GM18526 (cell line): ENCODE measurements at regions not wholly inside any gene's neighbourhood (a gene's known extent, or its start where the extent isn't known, plus 50 kb on each side); places are given as distances from the start of the nearest gene placed in this dataset.

Source experiments
- POLR2A ChIP-seq: IDR thresholded peaks from 3 replicates; pipeline ENCODE4 v1.6.1; 2011; ENCODE audit not compliant: insufficient read length; ENCODE audit errors: extremely low read depth

DNA sequence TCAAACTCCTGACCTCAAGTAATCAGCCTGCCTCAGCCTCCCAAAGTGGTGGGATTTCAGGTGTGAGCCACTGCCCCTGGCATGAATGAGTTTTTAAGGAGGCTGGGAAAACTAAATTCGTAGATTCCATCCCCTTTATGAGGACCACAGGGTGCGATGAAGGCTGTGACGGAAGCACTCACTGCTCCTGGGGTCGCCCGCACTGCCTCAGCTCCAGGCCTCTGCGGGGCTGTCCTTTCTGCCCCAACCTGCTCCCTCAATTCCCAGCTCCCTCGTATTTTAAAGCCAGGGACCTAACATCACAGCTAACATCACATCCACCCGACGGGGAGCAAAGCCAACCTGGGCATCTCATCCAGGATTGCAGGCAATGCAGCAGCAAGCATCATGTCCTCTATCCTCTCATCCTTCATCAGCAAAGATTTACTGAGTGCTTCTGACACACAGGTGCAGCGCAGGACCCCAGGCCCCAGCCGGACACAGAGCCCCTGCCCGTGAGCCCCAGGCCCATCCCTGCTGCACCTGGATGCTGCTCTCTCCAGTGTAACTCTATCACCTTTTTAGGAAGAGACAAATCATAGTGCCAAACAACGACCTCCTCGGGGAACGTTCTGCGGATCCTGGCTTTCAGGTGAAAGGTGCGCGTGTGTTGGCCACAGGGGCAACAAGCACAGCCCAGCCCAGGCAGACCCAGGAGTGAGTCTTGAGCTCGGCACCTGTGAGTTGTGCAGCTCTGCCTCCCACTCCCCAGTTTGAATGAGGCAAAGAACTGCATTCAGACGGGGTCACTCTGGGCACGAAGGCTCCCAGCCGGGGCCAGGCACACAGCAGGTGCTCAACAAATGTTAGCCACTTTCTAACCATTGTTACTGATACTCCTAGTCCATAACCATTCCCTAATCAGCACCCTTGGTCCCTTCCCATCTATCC lies 134.3 kb downstream of the CRYBB2 start:
- no peak for TF ChIP-seq POLR2A

DNA sequence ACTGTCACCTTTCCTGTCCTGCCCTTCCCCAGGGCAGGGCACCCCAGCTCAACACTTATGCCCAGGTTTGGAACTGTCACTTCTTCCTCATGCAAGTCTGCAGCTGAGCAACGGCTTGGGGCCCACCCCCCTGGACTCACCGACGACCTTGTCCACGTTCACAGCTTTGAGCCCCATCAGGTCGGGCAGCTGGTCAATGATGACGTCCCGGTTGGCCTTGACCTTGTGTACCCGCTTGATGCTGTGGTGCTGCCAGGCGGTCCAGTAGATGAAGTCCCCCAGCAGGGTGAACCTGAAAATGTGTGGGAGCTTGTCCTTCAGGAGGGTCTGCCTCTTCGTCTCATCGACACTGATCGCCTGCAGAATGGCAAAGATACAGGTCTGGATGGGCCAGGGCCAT lies 135.0 kb downstream of the CRYBB2 start:
- TF ChIP-seq POLR2A: no peak

DNA sequence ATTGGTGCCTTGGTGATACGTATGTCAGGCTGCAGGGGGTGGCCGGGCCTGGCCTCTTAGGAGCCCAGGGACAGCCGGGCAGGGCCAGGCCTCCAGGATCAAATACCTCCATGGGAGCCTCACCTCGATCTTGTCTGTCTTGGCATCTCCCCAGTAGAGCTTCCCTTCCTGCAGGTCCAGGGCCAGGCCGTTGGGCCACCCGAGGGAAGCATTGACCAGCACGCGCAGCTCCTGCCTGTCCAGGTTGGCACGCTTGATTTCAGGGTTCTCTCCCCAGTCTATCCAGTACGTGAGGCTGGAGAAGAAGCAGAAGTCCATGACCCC lies 137.7 kb downstream of the CRYBB2 start:
- no peak for TF ChIP-seq POLR2A

DNA sequence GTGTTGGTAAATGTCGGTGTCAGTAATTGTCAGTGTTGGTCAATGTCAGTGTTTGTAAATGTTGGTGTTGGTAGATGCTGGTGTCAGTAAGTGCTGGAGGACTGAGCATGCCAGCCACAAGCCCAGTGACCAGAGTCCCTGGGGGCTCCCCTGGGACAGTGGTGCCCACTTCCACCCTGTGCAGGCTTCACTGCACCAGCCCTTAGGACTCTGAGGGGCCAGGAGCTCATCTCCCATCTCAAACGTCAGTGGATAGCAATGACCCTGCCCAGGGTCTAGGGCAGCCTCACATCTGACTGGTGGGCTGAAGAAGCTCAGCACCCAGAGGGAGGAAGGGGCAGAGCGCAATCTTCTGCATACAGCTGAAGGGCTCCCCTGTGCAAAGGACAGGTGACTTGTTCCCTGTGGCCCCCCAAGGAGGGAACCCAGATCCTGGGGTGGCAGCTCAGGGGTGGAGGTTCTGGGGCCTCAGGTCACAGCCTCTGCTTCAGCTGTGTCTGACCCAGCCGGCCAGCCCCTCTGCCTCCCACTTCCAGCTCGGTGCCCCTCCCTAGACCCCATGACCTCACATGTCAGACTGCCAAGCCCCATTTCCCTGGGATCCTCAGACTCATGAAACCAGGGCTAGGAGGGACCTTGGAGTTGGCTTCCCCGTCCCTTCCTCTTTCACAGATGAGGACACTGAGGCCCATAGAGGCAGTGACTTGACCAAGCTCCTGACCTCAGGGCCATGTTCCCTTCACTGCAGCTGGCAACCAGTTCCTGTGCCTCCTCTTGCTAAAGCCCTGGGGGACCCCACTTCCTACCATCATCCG lies 138.4 kb downstream of the CRYBB2 start:
- TF ChIP-seq POLR2A: no peak

DNA sequence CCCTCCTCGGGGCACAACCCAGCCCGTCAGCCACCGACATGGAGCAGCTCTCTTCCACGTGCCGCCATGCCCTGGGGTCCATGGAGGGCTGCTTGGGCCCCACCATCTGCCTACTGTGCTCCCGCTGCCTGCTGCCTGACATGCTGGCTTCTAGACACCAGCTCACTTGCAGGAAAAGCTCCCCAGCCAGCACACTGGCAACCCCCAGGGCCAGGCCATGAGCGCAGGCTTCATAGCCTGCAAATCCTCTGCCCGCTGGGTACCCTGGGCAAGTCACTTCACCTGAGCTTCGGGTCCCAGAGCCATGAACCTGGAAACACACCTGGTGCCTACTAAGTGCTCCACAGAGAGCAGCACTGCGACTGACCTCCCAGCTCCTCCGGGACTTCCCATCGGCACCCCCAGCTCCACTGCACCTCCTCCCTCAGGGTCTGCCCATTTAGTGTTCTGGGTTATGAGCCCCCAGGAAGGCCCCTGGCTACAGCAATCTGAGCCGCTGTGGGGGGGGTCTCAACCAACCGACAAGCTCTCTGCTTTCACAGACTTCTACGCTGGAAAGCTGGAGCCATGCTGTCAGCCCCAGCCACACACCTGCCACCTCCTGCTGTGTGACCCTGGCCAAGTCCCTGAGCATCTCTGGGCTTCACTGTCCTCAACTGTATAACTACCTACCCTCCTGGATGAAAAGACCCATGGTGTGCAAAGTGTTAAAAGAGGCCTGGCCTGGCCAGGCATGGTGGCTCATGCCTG lies 139.2 kb downstream of the CRYBB2 start:
- TF ChIP-seq POLR2A: no peak

DNA sequence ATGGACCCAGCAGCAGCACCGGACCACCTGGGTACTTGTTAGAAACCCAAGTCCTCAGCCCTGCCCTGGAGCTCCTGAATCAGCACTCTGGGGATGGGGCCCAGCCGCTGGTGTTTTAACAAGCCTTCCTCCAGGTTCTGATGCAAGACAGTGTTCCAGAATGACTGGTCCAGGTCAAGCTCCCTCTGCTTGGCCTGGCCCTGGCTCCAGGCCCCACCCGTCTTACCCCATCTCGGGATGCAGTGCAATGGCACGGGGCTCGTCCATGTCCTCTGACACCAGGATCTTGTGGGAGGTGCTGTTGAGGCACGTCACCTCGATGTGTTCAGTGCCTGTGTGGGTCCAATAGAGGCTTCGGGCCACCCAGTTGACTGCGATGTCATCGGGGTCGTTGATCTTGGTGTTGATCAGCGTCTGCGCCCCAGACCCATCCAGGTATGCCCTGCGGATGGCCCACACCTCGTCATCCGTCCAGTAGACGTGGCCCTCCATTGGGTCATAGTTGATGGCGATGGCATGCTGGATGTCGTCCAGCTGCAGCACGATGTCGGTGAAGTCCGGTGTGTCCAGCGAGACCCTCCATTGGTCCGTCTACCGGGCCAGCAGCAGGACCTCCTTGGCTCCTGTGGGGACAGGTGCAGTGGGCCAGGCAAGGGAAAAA lies 140.3 kb downstream of the CRYBB2 start:
- TF ChIP-seq POLR2A: no peak

DNA sequence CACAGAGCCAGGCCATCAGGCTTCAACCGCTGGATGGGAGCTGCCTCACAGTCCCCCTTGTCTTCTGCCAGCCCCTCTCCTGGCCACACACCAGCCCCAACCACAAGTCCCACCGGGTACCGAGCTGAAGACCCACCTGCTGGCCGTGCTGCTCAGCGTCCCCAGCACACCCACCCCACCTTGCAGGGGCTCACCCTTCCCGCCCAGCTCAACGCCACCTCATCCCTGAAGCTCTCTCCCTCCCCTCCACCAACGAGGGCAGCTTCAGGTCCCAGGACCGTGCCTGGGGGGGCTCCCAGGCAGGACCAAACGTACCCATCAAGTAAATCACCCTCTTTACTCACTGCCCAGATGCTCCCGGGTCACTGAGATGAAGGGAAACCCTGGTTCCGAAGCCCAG lies 141.0 kb downstream of the CRYBB2 start:
- no peak for TF ChIP-seq POLR2A

DNA sequence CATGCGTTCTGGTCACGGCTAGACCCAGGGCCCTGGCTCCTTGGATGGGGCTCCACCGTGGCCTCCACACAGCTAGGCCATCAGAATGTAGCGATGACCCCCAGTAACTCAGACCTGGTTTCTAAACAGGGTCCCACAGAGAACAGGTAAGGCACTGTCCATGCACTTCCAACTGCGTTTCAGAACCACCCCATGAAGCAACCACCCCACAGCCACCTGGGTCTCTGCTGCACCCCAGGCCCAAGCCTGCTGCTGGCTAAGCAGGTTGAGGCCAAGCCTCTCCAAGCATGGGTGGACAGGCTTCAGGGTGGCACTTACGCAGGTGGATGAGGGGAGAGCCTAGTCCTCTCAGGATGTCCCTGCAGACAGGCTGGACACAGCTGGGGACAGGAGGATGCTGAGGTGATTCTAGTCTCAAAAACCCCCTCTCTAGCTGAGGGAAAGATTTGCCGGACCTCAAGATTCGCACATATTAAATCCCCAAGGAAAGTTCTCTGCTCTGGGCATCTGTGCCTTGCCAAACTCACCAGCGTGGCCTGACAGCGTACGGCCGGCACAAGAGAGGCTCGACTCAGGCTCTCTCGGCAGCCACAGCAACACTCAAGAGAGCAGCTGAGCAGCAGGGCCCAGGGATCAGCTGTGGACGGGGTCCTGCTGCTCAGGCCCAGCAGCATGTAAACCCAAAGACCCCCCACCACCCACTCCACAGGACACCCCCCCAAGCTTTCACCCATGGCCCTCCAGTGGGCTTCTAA lies 141.6 kb downstream of the CRYBB2 start:
- TF ChIP-seq POLR2A: no peak

DNA sequence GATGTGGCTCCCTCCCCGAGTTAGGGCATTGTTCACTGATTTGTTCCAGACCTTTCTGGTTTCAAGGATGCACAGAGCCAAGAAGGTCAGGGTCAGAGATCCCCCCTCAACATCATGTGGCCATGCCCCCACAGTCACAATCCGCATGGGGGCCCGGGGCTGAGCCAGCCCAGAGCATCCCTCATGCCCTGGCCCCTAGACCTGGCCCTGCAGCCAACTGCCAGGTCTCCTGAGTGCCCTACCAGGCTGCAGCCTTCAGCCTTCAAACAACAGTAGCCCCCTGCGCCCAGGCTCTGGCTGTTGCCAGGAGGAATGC lies 142.4 kb downstream of the CRYBB2 start:
- no peak for TF ChIP-seq POLR2A

DNA sequence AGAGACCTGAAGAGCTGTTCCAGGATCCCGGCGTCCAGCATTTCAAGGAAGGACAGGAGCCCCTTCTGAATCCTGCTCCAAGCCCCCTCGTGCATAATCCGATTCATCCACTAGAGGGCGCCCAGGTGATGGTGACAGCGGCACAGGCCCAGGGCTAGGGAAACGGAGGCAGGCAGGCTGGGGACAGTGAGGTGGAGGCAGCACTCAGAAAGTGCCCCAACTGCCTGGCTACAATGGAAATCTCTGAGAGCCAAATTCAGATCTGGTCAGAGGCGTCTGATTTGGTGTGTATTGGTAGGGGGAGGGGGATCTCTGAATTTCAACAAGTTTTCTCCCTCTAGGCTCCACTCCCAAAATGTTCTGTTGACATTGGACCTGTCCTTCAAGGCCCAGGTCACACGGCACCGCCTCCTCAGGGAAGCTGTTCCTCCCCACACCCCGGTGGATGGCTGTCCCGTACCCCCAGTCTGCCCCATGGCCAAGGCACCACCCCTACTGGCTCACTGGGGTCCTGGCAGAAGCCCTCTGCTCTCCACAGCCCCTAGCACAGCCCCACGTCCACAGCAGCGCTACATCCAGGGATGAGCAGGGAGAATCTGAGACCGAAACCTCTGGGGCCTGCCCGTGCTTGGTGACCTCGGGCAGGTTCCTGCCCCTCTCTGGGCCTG lies 142.9 kb downstream of the CRYBB2 start:
- no peak for TF ChIP-seq POLR2A

DNA sequence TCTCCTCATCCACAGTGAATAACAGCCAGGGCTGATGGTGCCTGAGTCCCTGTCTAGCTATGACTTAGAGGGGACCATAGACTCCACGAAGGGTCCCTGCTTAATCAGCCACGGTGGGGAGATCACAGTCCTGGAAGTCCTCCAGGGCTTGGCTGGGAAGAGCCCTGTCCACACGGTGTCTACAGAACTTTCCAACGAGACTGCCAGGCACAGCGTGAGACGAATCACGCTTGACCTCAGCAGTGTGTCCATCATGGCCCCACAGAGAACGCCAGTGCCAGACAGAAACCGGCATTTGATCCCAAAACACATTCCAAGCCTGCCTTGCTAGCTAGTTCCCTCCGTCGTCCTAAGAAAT lies 143.4 kb downstream of the CRYBB2 start:
- no peak for TF ChIP-seq POLR2A

DNA sequence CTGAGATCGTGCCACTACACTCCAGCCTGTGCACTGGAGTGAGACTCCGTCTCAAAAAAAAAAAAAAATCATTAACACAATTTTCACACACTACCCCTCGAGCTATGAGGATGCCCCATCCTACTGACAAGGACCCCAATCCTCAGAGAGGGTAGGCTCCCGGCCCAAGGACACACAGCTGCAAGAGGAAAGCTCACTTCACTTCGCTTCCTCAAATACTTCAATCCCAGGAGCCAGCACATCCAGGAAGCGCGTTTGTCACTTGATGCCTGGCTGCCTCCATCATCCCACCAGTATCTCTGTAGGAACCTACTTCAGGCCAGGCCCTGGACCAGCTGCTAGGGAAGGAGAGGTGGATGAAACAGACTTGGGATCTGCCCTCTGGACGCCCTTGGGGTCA lies 144.0 kb downstream of the CRYBB2 start:
- no peak for TF ChIP-seq POLR2A

DNA sequence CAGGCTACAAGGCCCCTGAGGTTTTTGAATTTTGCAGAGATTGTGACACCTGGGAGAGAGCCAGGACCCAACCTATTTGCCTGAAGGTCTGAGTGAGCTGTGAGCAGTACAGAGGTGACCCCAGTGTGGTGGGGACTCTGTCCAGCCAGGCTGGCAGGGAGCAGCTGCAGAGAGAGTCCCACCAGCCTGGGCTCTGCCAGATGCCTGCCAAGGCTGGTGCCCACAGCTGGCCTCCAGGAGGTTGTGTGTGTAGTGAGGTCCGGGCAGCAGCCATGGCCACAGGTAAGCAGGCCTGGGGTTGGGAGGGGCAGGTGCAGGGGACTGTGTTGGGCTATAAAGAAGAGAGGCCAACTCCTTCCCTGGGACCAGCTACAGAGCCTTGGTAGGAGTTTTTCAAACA lies 144.8 kb downstream of the CRYBB2 start:
- TF ChIP-seq POLR2A: no peak

DNA sequence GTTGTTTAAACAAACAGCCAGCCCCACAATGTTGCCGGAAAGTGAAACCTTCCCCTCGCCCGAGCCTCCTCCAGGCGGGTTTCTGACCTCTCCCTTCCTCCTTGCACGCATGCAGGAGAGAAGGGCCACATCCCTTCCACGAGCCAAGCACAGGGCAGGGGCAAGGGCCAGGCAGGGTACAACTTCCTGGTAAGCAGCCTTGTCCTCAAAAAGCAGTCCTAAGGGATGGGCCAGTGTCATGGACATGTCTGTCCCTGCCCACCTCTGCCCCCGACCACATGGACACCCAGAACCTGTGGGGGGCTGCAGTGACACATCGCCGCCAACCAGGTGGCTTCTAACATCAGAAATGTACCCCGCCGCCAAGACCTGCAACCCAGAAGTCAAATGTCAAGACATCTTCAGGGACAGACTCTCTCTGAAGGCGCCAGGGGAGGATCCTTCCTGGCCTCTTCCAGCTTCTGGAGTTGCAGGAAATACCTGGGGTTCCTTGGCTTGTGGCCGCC lies 145.3 kb downstream of the CRYBB2 start:
- TF ChIP-seq POLR2A: no peak
